Mesendoderm (in vitro differentiated cells): ENCODE measurements at regions not wholly inside any gene's neighbourhood (a gene's known extent, or its start where the extent isn't known, plus 50 kb on each side); places are given as distances from the start of the nearest gene placed in this dataset.

Source experiments
- DNase-seq: peaks from one replicate; pipeline ENCODE4 v3.0.0; 2013
- H2AK5ac ChIP-seq: 2 replicates; pipeline ENCODE4 v1.6.1; 2013; ENCODE audit warnings: low read length, inconsistent platforms
- H2BK120ac ChIP-seq: 2 replicates; pipeline ENCODE4 v1.6.1; 2013; ENCODE audit warnings: low read depth, mild to moderate bottlenecking, low read length, moderate library complexity, mixed read lengths
- H2BK15ac ChIP-seq: replicated peaks from 2 replicates; pipeline ENCODE4 v1.6.1; 2013; ENCODE audit warnings: low read depth, mild to moderate bottlenecking, moderate library complexity
- H2BK5ac ChIP-seq: 2 replicates; pipeline ENCODE4 v1.6.1; 2013; ENCODE audit warnings: low read length, inconsistent platforms
- H3K18ac ChIP-seq: 2 replicates; pipeline ENCODE4 v1.6.1; 2013; ENCODE audit warnings: mild to moderate bottlenecking, low read length, mixed read lengths
- H3K23ac ChIP-seq: one replicate; pipeline ENCODE4 v1.6.1; 2013; ENCODE audit warnings: low read length
- H3K27ac ChIP-seq: 2 replicates; pipeline ENCODE4 v1.5.1; 2013; ENCODE audit warnings: low read depth, mild to moderate bottlenecking, inconsistent platforms, low read length, moderate library complexity
- H3K27me3 ChIP-seq: 2 replicates; pipeline ENCODE4 v1.6.1; 2013; ENCODE audit warnings: low read length, control low read depth, mild to moderate bottlenecking, inconsistent platforms; ENCODE audit not compliant: insufficient read depth, poor library complexity
- H3K36me3 ChIP-seq: 2 replicates; pipeline ENCODE4 v1.6.1; 2013; ENCODE audit warnings: low read length, inconsistent platforms; ENCODE audit not compliant: control insufficient read depth, insufficient read depth
- H3K4ac ChIP-seq: one replicate; pipeline ENCODE4 v1.6.1; 2013; ENCODE audit warnings: low read depth, mild to moderate bottlenecking, low read length, moderate library complexity
- H3K4me1 ChIP-seq: 2 replicates; pipeline ENCODE4 v1.6.1; 2013; ENCODE audit warnings: low read depth, low read length, inconsistent platforms; ENCODE audit not compliant: control insufficient read depth
- H3K4me2 ChIP-seq: 2 replicates; pipeline ENCODE4 v1.6.1; 2013; ENCODE audit warnings: low read length
- H3K4me3 ChIP-seq: 2 replicates; pipeline ENCODE4 v1.5.1; 2013; ENCODE audit warnings: mild to moderate bottlenecking, low read length
- H3K56ac ChIP-seq: one replicate; pipeline ENCODE4 v1.6.1; 2013; ENCODE audit warnings: low read length
- H3K79me1 ChIP-seq: 2 replicates; pipeline ENCODE4 v1.6.1; 2013; ENCODE audit warnings: low read length, inconsistent platforms
- H3K79me2 ChIP-seq: 2 replicates; pipeline ENCODE4 v1.6.1; 2013; ENCODE audit warnings: mild to moderate bottlenecking, low read length; ENCODE audit not compliant: control insufficient read depth, insufficient read depth
- H3K9ac ChIP-seq: 2 replicates; pipeline ENCODE4 v1.6.1; 2013; ENCODE audit warnings: low read length, inconsistent platforms
- H4K5ac ChIP-seq: one replicate; pipeline ENCODE4 v1.6.1; 2013; ENCODE audit warnings: low read length
- H4K8ac ChIP-seq: one replicate; pipeline ENCODE4 v1.6.1; 2013; ENCODE audit warnings: low read depth, mild to moderate bottlenecking, control low read depth, low read length, moderate library complexity
- WGBS: extraction: QIAGEN DNeasy Blood & Tissue Kit; methylation state at CpG from one replicate; pipeline ENCODE4 v1.1.7; 2013; ENCODE audit warnings: low lambda C conversion rate, missing lambda C conversion rate; ENCODE audit not compliant: insufficient coverage; ENCODE audit errors: extremely low coverage; 5-methylcytosine and 5-hydroxymethylcytosine counted together

DNA sequence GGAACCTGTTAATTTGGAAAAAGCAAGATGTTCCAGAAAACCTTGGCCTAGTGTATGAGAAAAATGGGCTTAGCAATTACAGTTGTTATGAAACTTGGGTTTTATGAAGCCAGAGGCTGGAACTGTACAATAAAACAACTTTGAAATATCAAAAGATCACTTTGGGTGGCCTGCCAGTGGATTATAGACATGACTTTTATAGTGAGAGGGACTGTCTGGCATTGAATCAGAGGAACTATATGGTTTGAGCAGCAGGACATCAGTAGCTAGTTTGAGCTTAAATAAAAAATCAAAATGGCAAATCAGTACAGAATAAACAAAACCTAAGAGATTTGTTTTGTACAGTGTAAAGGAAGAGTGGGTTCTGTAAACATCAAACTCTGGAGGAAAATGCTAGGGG is 115.0 kb upstream of the PTPRG start:
- H2BK120ac ChIP-seq: no peak overlapping the region
- H3K79me2 ChIP-seq: no peaks in the 10 kb centered on the region
- no peak overlapping the region for H4K5ac ChIP-seq
- no peak overlapping the region for H3K9ac ChIP-seq
- H3K36me3 ChIP-seq: no peaks in the 10 kb centered on the region
- H3K23ac ChIP-seq: no peak overlapping the region
- H3K4ac ChIP-seq: no peak overlapping the region
- H3K18ac ChIP-seq: no peak overlapping the region
- H3K79me1 ChIP-seq: no peaks in the 10 kb centered on the region
- no peak overlapping the region for H2BK5ac ChIP-seq
- H2AK5ac ChIP-seq: no peak overlapping the region
- H3K27ac ChIP-seq: no peak overlapping the region
- no peak overlapping the region for H2BK15ac ChIP-seq
- DNase-seq: no peak
- H3K4me1 ChIP-seq: no peaks in the 10 kb centered on the region
- no peak overlapping the region for H3K4me2 ChIP-seq
- no peak overlapping the region for H3K4me3 ChIP-seq
- no peak overlapping the region for H4K8ac ChIP-seq
- H3K27me3 ChIP-seq: no peaks in the 10 kb centered on the region
- no peak overlapping the region for H3K56ac ChIP-seq

DNA sequence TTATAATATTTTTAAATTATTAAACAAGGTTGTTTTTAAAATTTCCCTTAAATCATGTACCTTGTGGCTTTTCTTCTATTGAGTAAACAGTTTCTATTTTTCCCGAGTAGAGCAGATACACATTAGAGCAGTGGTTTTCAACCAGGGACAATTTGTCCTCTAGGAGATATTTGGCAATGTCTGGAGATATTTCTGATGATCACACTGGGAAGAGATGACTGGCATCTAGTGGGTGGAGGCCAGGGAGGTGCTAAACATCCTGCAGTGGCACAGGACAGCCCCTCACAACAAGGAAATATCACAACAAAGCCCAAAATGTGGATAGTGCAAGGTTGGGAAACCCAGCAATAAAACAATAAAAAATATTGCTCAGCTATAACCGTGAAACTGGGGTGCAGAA is 113.0 kb upstream of the PTPRG start:
- no peak overlapping the region for H3K4me3 ChIP-seq
- H3K4me1 ChIP-seq: no peaks in the 10 kb centered on the region
- H2BK5ac ChIP-seq: no peak overlapping the region
- H3K79me2 ChIP-seq: no peaks in the 10 kb centered on the region
- H3K9ac ChIP-seq: no peak overlapping the region
- H3K56ac ChIP-seq: no peak overlapping the region
- no peaks in the 10 kb centered on the region for H3K36me3 ChIP-seq
- no peak overlapping the region for H2AK5ac ChIP-seq
- H3K23ac ChIP-seq: no peak overlapping the region
- no peak overlapping the region for H3K4ac ChIP-seq
- no peak for DNase-seq
- no CpG with 5 or more reads among the region's 2 CpGs for WGBS
- H4K5ac ChIP-seq: no peak overlapping the region
- no peak overlapping the region for H2BK15ac ChIP-seq
- no peak overlapping the region for H2BK120ac ChIP-seq
- no peak overlapping the region for H3K27ac ChIP-seq
- H3K27me3 ChIP-seq: no peaks in the 10 kb centered on the region
- no peaks in the 10 kb centered on the region for H3K79me1 ChIP-seq
- no peak overlapping the region for H3K4me2 ChIP-seq
- H3K18ac ChIP-seq: no peak overlapping the region
- H4K8ac ChIP-seq: no peak overlapping the region

DNA sequence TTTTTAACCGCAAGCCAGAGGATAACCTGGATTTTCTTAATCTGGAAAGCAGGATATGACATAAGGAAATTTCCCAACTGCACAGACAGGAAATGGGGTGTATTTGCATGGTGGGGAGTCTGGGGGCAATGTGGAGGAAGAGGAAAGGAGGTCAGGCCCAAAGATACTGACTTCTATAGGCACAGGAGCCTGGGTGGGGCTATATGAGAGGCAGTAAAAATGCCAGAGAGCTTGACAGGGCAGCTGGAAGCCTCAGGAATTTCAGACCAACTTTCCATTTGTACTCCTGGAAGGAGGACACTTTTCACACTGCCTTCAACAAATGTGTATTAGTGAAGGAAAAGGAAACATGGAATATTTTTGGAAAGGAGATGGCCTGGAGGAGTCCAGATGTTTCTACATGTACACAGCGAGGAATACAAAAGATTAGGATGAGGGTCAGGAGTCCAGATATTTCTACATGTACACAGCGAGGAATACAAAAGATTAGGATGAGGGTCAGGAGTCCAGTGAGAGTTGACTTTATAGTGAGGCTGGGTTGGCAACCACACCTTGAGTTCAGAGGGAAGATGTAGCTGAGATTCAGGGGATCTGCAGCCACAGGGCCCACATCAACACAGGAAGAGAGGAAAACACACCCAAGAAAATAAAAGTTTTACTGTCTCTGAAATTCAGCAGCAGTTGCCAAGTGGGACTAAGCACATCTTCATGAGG is 111.9 kb upstream of the PTPRG start:
- H3K4me2 ChIP-seq: no peak overlapping the region
- no peak overlapping the region for H2AK5ac ChIP-seq
- H2BK5ac ChIP-seq: no peak overlapping the region
- no peaks in the 10 kb centered on the region for H3K79me1 ChIP-seq
- H4K5ac ChIP-seq: no peak overlapping the region
- no peak overlapping the region for H3K9ac ChIP-seq
- H3K18ac ChIP-seq: no peak overlapping the region
- no peak overlapping the region for H2BK15ac ChIP-seq
- no peak overlapping the region for H3K4ac ChIP-seq
- no peaks in the 10 kb centered on the region for H3K79me2 ChIP-seq
- peak; percentile 8 for DNase-seq
- no peak overlapping the region for H3K27ac ChIP-seq
- H3K23ac ChIP-seq: no peak overlapping the region
- no peaks in the 10 kb centered on the region for H3K36me3 ChIP-seq
- no peak overlapping the region for H4K8ac ChIP-seq
- no peak overlapping the region for H2BK120ac ChIP-seq
- H3K56ac ChIP-seq: no peak overlapping the region
- no CpG with 5 or more reads among the region's 3 CpGs for WGBS
- no peaks in the 10 kb centered on the region for H3K27me3 ChIP-seq
- H3K4me1 ChIP-seq: no peaks in the 10 kb centered on the region
- H3K4me3 ChIP-seq: no peak overlapping the region

DNA sequence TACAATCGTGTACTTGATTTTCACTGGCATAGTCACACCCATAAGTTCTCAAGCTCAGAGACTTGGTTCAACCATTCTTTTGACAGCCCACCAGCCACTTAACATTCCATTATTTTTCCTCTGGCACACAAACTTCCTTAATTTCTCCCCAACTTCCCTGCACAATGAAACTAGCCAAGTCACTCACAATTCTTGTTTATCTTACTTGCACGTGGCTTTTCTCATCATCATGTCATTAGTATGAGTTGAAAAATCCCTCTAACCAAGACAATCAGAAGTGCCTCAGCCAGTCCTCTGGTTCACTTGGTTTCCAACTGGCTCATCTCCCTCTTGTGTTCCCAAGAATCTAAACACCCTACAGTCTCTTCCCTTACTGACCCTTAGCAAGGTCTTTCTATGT is 110.5 kb upstream of the PTPRG start:
- WGBS: no CpG with 5 or more reads among the region's 2 CpGs
- H3K18ac ChIP-seq: no peak overlapping the region
- H3K27me3 ChIP-seq: no peaks in the 10 kb centered on the region

DNA sequence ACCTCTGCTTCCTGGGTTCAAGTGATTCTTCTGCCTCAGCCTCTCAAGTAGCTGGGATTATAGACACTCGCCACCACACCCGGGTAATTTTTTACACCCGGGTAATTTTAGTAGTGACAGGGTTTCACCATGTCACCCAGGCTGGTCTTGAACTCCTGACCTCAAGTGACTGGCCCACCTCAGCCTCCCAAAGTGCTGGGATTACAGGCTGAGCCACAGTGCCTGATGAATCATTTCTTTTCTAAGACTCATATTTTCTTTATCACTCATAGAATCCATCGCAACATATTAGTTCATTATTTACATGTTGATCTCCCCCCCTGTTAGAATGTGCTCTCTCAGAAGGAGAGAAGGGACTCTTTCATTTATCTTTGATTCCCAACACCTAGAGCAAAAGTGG is 109.5 kb upstream of the PTPRG start:
- WGBS: no CpG with 5 or more reads among the region's 4 CpGs
- no peaks in the 10 kb centered on the region for H3K27me3 ChIP-seq

More for the DNA sequence above, 110.5 kb upstream of the PTPRG start:
- H2BK15ac ChIP-seq: no peak overlapping the region
- H3K9ac ChIP-seq: no peak overlapping the region
- H3K79me2 ChIP-seq: no peaks in the 10 kb centered on the region
- no peak overlapping the region for H2BK120ac ChIP-seq
- H3K4me1 ChIP-seq: no peaks in the 10 kb centered on the region
- H4K8ac ChIP-seq: no peak overlapping the region
- no peak overlapping the region for H3K4me2 ChIP-seq
- H3K56ac ChIP-seq: no peak overlapping the region
- no peak overlapping the region for H4K5ac ChIP-seq
- H2AK5ac ChIP-seq: no peak overlapping the region
- H3K79me1 ChIP-seq: no peaks in the 10 kb centered on the region
- H3K23ac ChIP-seq: no peak overlapping the region
- H3K36me3 ChIP-seq: no peaks in the 10 kb centered on the region
- H3K4ac ChIP-seq: no peak overlapping the region
- no peak overlapping the region for H2BK5ac ChIP-seq
- DNase-seq: no peak
- no peak overlapping the region for H3K27ac ChIP-seq
- no peak overlapping the region for H3K4me3 ChIP-seq

DNA sequence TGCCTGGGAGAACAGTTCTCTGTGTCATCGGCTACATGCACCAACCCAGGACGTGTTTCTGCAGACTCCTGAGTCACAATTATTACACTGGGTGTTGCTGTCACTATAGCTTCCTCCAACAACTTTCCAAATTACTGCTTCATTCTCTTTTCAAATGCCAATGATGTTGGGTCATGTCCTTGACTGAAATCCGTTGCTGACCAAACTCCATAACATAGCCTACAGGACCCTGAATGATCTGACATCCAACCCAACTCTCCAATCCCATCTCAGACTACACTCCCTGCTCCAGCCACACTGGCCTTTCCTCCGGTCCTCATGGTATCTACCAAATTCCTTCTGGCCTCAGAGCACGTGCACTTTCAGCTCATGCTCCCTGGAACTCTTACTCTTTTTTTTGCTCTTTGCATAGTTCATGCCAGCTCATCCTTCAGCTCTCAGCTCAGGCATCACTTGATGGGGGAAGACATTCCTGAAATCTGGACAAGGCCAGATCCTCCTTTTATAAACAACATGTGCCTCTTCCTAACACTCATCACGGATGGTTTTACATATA is 108.8 kb upstream of the PTPRG start:
- no peak overlapping the region for H3K9ac ChIP-seq
- H3K79me2 ChIP-seq: no peaks in the 10 kb centered on the region
- no CpG with 5 or more reads among the region's 6 CpGs for WGBS
- H3K4me1 ChIP-seq: no peaks in the 10 kb centered on the region
- DNase-seq: peak; percentile 6
- H3K4me3 ChIP-seq: no peak overlapping the region
- no peaks in the 10 kb centered on the region for H3K79me1 ChIP-seq
- no peak overlapping the region for H2BK15ac ChIP-seq
- H3K18ac ChIP-seq: no peak overlapping the region
- H2AK5ac ChIP-seq: no peak overlapping the region
- H2BK120ac ChIP-seq: no peak overlapping the region
- H3K27ac ChIP-seq: no peak overlapping the region
- H3K4ac ChIP-seq: no peak overlapping the region
- no peak overlapping the region for H4K5ac ChIP-seq
- H3K56ac ChIP-seq: no peak overlapping the region
- no peak overlapping the region for H4K8ac ChIP-seq
- H3K36me3 ChIP-seq: no peaks in the 10 kb centered on the region
- no peak overlapping the region for H3K23ac ChIP-seq
- no peak overlapping the region for H3K4me2 ChIP-seq
- no peaks in the 10 kb centered on the region for H3K27me3 ChIP-seq
- no peak overlapping the region for H2BK5ac ChIP-seq

More for the DNA sequence above, 109.5 kb upstream of the PTPRG start:
- no peak overlapping the region for H4K8ac ChIP-seq
- H2BK15ac ChIP-seq: no peak overlapping the region
- no peak overlapping the region for H3K56ac ChIP-seq
- no peaks in the 10 kb centered on the region for H3K79me1 ChIP-seq
- H3K4me3 ChIP-seq: no peak overlapping the region
- DNase-seq: no peak
- H3K4me2 ChIP-seq: no peak overlapping the region
- no peak overlapping the region for H3K23ac ChIP-seq
- no peaks in the 10 kb centered on the region for H3K4me1 ChIP-seq
- no peak overlapping the region for H2BK5ac ChIP-seq
- no peak overlapping the region for H3K9ac ChIP-seq
- H3K18ac ChIP-seq: no peak overlapping the region
- H3K27ac ChIP-seq: no peak overlapping the region
- no peaks in the 10 kb centered on the region for H3K79me2 ChIP-seq
- H4K5ac ChIP-seq: no peak overlapping the region
- H3K36me3 ChIP-seq: no peaks in the 10 kb centered on the region
- H3K4ac ChIP-seq: no peak overlapping the region
- no peak overlapping the region for H2BK120ac ChIP-seq
- H2AK5ac ChIP-seq: no peak overlapping the region
